ENCODE measurements at regions not wholly inside any gene's neighbourhood (a gene's known extent, or its start where the extent isn't known, plus 50 kb on each side); places are given as distances from the start of the nearest gene placed in this dataset.

DNA sequence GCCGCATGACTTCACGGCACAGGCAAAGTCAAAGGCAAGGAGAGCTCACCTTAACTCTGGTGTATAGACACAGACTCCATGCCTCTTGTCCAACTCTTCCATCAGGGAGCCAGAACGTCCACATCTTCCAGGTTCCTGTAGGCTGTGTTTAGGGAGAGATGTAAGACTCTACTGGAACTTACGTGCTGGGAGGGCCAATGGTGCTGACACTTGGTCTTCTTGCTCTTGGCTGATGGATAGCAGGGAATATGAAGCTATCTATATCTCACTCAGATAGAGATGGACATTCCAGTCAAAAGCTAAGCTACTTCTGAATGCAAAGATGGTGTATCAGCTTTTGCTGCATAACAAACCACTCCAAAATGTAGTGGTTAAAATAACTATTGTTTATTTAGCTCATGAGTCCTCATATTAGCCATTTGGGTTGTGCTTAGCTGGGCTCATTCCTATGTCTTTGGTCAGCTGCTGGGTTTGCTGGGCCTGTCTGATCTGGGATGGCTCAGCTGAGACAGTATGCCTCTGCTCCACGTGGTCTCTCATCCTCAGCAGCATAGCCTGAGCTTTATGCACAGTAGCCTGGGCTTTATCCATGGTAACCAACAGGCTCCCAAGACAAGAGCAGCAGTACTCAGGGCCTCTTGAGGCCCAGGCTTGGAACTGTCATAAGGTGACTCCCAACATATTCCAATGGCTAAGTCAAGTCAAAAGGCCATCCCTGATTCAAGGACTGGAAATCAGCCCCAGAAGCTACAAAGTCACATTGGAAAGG, 111.6 kb downstream of the SNX5 start:
- no peak for DNase-seq

DNA sequence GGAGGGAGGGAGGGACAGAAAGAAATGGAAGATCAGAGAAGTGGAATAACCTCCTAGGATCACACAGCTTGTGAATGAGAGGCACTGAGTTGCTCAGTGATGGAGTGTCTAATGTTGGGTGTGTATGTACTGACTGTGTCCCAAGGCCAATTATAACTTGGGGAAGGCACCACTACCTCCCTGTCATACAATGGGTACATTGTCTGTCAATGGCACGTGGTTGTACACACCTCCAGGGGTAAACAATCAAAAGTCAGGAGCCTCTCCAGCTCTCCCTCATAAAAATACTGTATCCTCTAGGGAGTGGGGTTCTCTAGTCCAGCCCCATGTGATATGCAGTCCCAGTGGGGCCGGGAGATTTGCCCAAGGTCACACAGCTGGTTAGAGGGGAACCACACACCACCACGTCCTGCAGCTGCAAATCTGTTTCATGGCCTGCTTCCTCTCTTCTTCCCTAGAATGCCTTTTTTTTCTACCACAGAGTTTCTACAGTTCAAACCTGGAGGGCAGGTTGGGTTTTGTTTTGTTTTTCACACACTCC, 112.5 kb downstream of the SNX5 start:
- no peak for DNase-seq

DNA sequence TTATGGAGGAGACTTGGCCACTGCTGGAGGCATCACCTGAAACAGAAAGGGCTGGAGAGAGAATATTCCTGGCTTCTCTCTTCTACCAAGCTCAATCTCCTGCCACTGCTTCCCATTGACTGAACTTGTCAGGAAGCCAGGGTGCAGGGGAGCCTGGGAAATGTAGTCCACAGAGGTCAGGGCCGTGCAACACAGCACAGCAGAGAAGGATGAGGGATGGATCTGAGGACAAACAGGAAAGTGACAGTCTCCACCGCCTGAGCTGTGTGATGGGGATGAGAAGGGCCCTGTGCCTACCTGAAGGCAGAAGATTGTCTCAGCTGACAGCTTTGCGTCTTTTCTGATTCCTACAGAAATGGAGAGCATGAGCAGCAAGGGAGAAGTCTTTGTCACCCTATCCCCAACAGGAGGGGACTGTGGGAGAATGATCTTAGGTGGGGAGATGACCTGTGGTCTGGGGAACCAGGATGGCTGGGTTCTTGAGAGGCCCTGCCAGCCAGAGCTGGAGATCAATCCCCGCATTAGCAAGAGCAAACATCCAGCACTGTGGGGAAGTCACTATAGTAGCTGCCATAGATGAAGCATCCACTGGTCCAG, 114.2 kb downstream of the SNX5 start:
- DNase-seq: peak in 1 of 2 experiments; percentile 23

DNA sequence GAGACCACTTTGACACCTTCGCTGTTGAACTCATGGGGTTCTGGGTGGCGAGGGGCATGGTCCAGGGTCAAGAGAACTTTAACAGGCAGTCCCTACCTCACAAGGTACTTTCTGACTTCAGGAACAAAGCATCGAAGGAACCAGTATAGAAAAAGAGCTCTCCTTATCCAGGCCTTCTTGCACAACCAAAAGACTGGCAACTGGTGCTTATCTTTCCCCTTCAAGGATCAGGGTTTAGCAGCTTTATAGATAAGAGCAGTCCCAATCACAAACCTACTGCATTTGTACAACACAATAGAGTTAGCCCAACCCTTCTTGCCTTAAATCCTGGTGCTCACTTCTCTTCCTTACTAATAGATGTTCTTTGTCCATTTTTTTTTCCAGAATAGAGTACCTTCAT, 116.3 kb downstream of the SNX5 start:
- DNase-seq: no peak

DNA sequence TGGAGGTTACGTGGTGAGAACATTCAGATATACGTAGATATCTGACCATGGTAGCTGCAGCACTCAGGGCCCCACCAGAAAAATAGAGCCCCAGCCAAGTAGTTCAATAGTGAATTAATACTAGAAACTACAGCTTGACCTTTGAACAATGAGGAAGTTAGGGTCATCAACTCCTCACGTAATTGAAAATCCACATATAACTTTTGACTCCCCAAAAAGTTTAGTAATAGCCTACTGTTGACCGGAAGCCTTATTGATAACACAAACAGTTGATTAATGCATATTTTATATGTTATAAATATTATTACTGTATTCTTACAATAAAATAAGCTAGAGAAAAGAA, 117.9 kb downstream of the SNX5 start:
- DNase-seq: no peak

DNA sequence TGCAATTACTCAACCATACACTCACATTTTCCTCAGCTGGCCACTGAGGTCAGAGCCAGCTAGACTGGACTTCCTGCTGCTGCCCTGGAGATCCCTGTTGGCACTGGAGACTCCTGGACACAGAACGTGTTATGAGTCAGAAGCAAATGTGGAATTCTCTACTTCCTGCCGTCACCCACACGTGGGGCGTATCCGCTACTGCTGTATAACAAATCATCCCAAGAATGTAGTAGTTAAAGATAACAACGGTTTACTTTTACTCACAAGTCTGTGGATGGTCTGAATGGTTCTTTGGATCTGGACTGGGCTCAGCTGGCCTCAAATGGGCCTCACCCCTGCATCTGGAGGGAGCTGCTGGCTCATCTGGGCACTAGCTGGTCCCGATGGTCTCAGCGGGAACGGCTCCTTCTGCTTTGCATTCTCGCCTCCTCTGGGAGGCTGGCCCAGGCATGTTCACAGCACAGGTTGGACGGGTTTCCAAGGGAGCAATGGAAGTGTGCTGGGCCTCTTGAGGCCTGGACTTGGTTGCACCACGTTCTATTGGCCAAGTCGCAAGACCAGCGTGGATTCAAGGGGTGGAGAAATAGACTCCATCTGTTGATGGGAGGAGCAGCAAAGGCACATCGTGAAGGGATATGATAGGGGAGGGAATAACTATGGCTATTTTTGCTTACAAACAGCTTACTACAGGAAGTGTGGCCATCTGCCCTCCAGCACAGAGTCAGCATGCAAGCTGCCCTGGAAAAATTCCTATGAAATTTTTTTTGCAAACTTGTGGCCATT, 118.5 kb downstream of the SNX5 start:
- DNase-seq: no peak

DNA sequence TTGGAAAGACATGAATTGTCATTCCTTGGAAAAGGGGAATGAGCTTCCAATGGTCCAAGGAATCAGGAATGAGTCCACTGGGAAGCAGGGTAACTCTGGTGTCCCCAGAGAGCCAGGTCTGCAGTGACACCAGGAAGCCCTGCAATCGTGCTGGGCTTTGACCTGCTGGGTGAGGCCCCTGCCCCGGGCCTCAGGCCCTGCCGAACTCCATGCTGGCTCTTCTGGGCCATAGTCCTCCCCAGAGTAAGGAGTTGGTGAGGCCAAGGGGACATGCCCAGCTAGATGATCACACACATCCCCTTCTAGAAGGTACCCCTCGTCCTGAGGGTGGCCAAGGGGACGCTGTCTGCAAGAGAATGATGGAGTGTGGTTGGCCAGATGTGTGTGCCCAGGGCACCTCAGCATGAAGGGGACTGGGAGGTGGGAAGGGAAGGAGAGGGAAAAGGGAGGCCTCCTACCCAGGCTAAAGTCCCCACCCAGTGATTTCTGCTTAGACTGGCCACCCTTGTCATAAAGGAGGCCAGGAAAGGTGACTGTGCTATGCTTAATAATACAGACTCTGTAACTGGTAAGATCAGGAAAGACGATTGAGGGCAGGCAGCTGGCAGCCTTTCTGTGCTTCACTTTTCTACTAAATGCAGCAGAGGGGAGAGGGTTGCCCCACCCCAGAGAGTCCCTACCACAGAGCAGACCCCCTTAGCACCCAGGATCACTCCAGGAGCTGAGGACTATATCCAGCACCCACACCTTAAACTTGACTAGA, 119.3 kb downstream of the SNX5 start:
- DNase-seq: no peak

DNA sequence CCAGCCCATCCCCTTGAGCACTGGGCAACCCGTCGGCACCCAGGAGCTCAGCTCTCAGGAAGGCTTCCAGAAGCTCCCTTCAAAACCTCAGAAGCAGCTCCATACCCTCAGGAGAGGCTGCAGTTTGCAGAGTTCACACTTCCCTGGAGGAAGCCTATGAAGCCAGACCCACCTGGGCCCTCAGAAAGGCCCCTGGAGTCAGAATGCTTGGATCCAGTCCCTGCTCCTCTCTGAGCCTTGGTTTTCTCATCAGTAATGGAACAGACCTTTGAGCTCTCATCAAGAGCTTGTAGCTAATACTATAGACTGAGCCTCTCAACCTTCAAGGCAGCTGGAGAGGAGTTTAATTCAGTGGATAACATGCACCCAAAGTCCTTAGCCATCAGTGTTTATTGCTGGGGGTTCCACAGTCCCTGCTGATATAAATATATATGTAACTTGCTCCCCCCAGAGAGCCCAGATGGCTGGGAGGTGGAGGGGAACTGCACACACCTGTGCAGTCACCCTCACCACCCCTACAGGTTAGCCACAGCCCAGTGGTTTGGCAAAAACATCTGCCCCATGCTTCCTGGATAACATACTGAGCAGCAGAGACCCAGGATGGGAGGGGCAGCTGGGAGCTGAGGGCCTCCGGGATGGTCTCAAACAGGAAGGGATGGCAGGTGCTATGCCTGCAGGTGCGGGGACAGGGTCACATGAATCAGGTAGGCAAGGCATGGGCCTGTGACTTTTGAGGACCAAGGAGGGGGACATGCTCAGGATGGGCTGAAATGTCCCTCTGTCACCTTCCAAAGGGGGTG, 120.1 kb downstream of the SNX5 start:
- DNase-seq: no peak

DNA sequence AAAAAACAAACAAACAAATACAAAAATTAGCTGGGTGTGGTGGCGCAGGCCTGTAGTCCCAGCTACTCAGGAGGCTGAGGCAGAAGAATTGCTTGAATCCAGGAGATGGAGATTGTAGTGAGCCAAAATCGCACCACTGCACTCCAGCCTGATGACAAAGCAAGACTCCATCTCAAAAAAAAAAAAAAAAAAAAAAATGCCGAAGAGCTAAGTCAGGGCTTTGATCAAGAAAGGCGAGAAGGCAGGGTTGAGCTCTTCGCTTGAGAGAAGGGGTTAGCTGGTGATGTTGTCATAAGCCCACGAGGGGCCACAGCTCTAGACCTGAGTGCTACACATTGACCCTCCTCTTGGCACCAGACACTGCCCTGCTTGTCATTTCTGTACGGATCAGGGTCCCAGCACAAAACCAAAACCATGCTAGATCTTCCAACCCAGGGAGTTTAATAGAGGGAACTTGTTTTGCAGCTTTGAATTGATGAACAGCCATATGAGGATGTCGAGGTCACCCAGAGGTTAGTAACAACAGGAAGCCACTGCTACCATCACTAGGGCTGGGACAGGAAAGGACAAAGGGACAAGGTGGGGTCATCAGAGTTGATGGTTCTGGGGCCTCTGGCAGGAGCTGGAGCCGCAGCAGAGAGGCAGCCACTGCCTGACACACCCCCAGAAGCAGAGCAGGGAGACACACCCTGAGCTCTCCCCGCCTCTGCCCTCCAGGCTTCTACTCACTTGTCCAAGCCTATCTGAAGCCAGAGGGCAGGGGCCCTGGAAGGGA, 122.7 kb downstream of the SNX5 start:
- no peak for DNase-seq

DNA sequence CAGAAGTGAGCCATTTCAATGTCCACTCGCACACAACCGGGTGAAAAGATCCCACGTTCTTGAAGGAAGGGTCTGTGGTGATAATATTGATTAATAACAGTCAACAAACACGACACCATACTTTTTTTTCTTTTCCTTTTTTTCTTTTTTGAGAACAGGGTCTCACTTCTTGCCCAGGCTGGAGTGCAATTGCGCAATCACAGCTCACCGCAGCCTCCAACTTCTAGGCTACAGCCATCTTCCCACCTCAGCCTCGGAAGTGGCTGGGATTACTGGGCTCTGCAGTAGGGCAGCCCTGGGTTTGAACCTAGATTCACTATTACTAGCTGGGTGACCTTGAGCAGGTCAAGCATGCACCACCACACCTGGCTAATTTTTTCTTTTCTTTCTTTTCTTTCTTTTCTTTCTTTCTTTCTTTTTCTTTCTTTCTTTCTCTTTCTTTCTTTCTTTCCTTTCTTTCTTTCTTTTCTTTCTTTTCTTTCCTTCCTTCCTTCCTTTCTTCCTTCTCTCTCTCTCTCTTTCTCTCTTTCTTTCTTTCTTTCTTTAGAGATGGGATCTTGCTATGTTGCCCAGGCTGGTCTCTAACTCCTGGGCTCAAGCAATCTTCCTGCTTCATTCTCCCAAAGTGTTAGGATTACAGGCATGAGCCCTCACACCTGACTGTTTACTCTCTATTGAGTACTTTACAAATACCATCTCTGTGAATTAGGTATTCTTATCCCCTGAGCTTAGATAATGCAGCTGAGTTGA, 123.9 kb downstream of the SNX5 start:
- no peak for DNase-seq

DNA sequence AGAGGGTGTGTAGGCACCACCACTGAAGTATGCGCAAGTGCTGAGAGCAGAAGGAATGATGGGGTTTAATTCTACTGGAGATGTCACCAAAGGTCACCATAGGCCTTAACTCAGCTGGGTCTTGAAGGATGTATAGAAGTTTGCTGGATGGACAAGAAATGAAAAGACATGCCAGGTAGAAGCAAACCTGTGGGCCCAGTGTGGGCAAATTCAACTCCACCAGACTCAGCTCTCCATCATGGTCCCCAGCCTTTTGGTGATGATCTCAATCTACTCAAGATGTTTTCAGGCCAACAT, 124.5 kb downstream of the SNX5 start:
- no peak for DNase-seq

DNA sequence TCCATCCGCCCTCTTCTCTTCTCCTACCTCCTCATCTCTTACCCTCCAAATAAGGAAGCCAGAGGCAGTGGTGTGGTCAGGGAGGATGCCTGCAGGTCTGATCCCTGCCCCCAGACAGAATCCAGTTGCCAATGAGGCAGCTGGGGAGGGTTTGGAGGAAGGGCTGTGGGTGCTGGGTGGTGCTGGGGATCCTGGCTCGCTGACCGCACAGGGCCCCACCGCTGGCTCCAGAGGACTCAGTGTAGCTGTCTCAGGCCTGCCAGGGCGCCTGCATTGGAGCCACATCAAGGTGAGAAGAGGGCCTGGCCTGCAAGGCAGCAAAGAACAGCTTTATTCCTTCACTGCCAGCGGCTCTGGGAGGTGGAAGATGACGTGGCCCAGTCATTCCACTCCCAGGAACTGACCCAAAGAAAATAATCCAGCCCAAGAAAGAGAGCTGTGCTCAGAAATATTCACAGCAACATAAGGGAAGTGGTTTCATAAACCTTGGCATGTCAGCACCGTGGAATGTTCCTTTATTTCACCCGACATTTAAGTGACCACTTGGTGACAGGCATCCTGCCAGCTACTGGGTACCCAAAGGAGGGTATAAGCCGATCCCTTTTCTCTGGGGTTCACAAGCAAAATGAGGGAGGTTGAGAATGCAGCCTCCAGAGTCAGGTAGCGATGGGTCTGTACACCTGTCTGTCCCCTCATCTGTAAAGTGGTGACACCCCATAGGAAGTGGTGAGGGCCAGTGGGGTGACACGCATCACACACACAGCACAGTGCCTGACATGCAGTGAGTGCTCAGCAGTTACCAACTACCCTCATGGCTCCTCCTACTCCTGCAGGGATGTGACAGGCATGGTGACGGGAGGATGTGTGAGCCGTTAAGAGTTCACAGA, 125.1 kb downstream of the SNX5 start:
- no peak for DNase-seq

DNA sequence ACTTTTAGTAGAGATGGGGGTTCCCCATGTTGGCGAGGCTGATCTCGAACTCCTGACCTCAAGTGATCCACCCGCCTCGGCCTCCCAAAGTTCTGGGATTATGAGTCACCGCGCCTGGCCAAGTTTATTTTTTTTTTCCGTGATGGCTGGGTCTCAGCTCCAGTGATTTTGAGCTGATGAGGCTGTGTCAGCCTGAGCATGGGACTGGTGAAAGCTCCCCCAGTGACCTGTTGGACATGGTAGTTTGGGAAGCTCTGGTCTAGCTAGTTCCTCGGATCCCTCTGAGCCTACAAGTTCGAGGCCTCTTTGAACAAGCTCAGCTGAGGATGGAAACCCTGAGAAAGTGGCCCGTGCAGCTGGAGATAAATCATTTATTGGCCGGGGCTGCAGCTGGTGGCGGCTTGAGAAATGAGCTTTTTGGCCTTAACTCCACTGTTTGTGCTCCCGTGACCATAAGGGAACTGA, 126.8 kb downstream of the SNX5 start:
- no peak for DNase-seq

DNA sequence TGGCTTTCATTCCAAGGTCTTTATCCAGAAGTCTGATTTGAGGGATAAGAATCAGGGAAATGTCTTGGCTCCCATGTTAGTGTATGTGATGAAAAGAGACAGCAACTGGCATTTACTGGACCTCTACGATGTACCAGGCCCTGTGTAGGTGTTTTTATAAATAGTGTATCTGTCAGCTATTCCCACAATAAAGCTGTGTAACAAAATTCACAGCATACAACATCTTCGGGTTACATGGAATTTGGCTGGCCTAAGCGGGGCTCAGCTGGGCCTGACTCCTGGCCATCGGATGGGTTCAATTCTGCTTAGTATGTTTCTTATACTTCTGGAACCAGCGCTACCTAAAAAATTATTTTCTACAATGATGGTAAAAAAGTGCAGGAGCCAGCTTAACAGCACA, 128.2 kb downstream of the SNX5 start:
- no peak for DNase-seq

DNA sequence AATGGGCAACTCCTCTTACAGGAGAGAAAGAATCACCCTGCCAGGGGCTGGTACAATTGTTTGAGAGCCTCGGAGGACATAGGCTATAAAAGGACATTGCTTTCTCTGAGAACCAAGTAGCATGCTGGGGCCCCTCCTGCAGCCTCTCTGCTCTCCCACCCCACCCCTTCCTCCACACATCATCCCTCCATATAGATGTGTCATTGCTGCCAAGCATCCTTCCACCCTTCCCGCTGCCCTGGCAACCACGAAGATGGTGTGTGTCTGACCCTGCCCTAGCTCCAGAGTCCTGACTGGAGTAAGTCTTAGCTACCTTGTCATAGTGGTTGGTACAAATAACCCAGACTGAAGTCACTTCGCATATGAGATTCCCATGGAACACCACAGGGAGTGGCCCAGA, 129.7 kb downstream of the SNX5 start:
- no peak for DNase-seq

DNA sequence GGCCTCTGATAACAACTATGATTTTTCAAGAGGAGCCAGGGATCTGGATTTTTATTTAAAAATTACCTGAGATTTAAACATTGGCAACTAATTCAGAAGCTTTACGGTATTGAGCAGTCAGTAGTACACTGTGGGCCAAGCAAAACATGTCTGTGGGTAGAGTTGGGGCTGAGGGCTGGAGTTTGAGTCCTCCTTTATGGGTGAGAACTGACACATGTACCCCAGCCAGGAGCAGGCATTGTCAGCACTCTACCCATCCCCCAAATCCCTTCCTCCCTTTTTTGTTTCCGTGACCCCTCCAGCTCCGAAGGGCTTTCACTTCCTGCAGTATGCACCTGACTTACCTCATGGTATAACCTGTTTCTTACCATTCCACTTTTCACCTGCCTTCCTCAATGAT, 131.4 kb downstream of the SNX5 start:
- no peak for DNase-seq

DNA sequence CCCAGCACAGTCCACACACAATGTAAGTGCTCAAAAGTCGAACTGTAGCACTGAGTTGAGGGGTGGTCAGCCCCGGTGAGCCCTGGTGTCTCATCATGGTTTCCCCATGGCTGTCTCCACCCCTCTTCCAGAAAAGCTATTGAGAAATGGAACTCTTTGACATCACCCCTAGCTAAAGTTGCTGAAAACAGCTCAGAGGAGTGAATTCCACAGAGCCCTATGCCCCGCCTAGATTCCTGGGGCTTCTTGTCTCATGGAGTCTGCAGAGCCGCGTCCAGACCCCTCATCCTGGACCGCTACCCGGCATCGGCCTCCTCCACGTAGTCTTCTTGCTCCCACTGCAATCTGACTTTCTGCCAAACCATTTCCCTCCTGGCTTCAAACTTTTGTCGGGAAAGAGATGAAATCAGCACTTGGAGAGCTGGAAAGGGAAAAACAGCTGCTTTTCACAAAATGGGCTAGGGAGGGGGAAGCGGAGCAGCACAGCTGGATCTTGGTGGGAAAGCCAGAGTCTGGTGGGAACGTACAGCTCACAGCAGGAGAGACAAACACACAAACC, 132.2 kb downstream of the SNX5 start:
- no peak for DNase-seq

DNA sequence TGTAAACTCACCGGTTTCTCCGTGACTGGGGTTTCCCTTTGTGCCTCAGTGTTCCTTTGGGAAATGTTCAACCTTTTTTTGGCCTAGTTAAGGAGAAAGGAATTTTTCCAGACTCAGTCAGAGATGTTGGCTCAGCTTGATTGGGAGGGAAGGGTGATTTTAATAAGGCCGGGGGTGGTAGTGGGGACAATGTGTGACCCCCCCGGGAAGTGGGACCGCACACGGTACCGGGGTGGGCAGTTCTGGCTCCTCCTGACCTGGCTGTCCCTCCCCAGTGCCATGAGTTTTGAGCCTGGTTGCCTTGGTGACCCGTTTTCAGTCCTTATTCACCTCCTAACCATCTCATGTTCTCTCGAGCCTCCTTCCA, 132.7 kb downstream of the SNX5 start:
- no peak for DNase-seq

DNA sequence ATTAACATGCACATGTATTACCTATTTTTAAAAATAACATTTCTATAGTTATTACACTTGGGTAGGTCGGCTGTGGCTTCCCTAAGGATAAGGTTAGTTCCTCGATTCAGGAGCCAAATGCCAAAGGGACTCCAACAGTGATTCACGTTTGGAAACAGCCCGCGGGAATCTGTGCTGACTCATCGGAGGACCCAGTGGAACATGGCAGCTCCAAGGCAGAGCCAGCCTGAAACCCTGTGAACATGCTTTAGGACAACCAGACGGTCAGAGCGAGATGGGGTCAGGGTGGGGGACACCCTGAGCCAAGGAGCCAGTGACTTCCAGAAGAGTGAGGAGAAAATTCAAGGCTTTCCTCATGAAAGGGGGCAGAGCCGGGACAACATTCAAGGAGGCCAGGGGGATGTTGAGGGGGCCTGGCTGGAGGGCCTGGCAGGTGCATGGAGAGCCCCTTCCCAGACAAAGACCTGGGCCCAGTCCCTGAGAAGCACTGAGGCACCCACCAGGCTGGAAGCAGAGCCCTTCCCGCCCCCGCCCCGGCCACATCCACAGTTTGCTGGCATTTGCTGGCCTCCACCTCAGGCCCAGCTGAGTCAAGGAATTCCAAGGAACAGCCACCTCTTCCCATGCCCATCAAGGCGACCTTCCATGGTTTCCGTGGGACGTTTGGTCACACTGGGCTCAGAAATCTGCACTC, 133.2 kb downstream of the SNX5 start:
- no peak for DNase-seq
